Epithelial cell of esophagus (primary cell): ENCODE measurements at regions not wholly inside any gene's neighbourhood (a gene's known extent, or its start where the extent isn't known, plus 50 kb on each side); places are given as distances from the start of the nearest gene placed in this dataset.
"Not testable (repeated sequence)": the region's sequence is repeated elsewhere in the genome, so short reads cannot be mapped to it uniquely, and the experiment has no call there.

Source experiments
- DNase-seq: peaks from one replicate; pipeline ENCODE4 v3.0.0; 2010; ENCODE audit warnings: low read depth
- H3K4me3 ChIP-seq: 2 replicates; pipeline ENCODE4 v1.5.1; 2011; ENCODE audit warnings: mild to moderate bottlenecking, low read length, control low read depth
- TF ChIP-seq, protein P1 (sequence below): IDR thresholded peaks from 2 replicates; pipeline ENCODE4 v1.5.1; 2011; ENCODE audit warnings: low read depth, mild to moderate bottlenecking, low read length, control low read depth, inconsistent platforms; ENCODE audit not compliant: insufficient read depth; ENCODE audit errors: missing control alignments

DNA sequence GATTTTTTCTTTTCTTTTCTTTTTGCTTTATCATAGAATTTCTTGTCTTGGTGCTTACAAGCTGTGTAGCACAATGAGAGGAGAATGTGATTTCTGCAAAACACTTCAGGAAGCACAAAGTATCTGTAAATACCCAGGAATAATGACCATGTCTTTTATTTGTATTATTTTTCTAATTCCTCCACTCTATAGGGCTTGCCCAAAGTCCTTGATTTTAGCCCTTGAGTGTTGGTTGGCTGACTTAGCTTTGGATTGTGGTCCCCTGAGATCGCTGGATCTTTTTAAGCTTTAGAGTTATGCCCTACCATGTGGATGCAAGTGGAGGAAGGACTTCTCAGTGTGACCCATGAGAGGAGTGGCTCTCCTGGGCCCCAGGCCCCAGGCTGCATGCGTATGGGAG, 52.2 kb downstream of the HOXC4 start:
- H3K4me3 ChIP-seq, DNase-seq: not testable (repeated sequence)

DNA sequence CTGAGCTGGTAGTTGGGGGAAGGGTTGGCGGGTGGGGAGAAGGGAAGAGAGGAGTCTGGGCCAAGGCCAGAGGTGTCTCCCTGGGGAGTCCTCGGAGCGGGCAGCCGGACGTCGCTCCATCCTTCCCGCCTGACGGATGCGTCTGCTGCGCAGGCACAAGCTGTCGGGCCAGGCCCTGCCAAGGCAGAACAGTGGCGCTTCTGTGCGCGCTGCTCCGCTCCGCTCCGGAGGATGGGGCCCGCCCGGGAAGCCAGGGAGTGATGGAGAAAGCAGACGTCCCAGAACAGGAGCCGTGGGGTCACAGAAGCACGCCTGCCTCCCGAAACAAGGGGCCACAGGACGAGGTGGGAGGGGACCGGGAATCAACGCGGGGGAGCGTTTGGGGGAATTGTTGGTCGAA, 52.6 kb downstream of the HOXC4 start:
- H3K4me3 ChIP-seq, DNase-seq: not testable (repeated sequence)

DNA sequence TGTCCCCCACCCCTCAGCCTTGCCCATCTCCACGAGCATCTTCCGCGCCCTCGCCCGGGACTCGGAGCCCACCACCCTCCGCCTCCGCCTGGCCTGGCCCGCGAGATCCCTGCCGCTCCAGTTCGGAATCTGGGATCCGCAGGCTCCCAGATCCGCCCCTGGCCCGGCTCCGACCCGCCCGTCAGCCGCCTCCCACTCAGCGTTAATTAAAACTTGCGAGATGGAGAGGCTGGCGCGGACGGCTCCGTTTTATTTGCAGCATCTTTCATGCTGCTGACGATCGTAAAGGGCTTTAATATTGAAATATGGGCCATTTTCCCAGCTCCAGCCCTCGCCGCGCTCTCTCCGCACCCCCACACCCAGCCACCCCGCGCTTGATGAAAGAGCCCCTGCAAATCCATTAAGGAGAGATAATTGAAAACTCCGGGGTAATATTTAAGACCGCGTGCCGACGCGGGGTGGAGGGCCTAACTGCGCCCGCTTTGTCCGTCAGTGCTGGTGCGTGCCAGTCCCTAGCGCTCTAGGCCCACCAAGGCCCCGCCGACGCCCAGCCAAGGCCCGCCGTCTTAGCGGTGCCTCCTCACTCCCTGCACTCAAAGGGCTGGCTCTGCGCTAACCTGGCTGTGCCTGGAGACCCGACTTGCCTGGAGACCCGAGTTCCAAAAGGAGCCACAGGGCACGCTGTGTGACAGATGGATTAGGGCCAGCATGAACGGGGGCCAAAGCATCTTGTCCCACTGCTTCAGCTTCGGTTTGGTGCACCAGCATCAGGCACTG, 53.4 kb downstream of the HOXC4 start:
- not testable (repeated sequence) for H3K4me3 ChIP-seq

DNA sequence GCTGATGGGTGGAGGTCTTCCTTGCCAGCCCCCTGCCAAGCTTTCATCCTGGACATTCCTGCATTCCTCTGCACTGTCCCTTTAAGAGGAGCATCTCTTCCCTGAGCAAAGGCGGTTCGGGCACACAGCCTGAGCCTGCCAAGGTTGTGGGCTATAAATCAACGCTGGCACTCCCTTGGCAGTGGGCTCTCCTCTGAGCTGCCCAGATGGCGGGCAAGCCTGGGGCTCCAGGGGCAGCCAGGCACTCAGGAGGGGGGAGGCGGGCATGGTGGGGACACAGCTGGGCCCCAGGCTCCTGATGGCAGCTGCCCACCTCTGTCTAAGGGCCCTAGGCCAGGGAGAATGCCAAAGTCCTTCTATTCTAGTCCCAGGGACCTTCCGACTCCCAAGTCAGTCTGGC, 58.7 kb downstream of the HOXC4 start:
- H3K4me3 ChIP-seq, DNase-seq: not testable (repeated sequence)

More for the DNA sequence above, 53.4 kb downstream of the HOXC4 start:
- not testable (repeated sequence) for DNase-seq

DNA sequence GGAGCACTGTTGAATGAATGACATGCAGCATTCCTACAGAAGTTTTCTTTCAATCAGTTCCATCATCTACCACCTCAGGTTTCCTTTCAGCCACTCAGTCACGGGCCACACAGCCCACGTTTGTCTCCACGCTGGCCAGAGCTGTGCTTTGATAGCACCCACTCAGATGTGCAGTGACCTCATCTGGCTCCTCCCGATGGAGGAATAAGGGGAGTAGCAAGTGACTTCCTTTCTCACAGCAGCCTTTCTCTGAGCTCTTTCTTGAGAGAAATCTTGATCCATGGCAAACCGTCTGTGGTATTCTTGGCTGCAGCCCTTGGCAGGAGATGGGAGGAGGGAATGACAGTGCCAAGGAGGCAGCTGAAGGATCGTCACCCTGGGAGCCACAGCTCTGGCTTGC, 62.4 kb downstream of the HOXC4 start:
- not testable (repeated sequence) for DNase-seq, H3K4me3 ChIP-seq

DNA sequence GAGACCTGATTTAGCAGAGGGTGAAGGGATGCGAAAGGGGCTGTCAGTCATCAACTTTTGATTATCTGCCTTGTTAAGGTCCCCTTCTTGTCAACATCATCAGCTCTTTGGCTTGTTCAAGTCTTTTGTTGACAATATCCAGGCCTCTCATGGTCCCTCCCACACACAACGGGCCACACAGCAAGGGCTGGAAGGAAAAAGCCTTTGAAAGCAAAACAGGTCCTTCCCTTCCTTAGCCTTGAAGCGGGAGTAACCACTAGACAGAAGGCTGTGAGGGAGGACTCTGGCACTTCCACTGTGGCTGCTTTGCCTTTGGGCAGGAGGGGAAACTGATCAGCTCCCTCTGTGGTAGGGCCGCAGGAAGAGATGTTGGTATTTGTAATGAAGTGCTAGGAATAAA, 63.8 kb downstream of the HOXC4 start:
- H3K4me3 ChIP-seq, DNase-seq: not testable (repeated sequence)

DNA sequence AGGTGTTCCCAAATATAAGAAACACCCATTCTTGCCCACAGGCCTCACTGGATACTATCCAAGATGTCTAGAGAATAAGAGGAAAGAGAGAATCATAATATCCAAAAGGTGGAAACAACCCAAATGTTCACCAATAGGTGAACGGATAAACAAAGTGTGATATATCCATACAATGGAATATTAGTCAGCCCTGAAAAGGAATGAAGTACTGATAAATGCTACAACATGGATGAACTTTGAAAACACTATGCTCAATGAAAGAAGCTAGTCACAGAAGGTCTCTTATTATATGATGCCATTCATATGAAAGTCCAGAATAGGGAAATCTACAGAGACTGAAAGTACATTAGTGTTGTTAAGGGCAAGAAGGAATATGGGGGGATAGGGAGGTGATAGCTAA, 65.4 kb downstream of the HOXC4 start:
- not testable (repeated sequence) for DNase-seq, H3K4me3 ChIP-seq

DNA sequence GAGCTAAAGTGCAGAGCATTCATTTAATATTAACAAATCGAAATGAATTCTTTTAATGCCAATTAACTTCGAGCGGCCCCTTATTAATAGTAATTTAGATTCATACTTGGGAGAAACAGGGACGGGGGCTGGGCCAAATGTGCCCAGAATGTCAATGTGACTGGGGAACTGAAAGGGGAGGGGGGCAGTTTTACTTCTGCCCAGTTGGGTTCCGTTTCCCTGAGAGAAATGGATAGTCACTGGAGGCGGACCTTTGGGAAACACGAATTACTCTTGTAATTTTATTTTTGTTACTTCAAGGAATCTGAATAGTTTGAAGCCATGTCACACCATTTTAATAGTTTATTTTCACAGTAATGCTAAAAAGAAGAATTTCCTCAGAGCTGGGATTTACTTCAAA, 64.8 kb downstream of the SMUG1 start:
- DNase-seq, H3K4me3 ChIP-seq: not testable (repeated sequence)

DNA sequence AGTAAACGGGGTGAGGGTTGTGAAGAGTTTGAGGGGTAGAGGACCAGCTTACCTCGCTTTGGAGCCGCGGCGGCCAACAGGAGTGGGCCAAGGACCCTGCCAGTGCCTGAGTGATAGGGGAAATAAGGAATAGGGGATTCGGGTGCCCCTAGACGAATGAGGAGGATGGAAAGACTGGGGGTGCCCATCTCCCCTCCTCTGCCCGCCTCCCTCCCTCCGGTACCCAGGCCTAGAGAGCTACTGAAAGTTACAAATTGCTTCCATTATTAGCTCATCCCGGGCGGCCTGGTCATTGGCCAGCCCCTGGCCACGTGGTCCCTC, 63.1 kb downstream of the SMUG1 start:
- DNase-seq, H3K4me3 ChIP-seq: not testable (repeated sequence)

DNA sequence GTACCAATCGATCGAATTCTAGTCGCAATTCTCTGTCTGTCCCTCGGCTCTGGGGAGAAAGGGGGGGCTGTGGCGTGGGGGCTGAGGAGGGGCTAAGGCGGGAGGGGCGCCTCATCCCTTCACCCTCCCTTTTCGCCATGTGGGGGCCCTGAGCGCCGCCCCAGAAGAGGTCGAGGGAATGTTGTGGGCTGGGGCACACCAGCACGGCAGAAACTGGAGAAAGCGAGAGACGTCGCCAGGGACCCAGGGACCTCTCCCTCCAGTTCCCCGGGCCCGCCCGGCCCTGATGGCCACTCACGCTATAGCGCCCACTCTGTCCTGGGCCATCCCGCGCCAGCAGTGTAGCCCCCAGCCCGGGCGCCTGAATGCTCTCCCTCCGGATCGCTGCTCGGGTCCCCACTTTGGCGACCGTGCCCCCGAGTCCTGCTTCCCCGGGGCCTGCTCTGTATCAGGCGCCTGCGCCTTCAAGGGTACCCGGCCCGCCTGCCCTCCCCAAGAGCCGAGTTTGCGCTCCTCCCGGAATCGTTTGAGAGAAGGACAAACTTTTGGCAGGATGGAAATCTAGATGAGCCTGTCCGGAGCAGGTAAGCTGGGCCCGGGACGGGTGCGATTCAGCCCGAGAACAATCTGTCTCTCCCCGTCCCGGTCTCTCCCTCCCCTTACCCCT, 62.6 kb downstream of the SMUG1 start:
- TF ChIP-seq, protein P1, sequence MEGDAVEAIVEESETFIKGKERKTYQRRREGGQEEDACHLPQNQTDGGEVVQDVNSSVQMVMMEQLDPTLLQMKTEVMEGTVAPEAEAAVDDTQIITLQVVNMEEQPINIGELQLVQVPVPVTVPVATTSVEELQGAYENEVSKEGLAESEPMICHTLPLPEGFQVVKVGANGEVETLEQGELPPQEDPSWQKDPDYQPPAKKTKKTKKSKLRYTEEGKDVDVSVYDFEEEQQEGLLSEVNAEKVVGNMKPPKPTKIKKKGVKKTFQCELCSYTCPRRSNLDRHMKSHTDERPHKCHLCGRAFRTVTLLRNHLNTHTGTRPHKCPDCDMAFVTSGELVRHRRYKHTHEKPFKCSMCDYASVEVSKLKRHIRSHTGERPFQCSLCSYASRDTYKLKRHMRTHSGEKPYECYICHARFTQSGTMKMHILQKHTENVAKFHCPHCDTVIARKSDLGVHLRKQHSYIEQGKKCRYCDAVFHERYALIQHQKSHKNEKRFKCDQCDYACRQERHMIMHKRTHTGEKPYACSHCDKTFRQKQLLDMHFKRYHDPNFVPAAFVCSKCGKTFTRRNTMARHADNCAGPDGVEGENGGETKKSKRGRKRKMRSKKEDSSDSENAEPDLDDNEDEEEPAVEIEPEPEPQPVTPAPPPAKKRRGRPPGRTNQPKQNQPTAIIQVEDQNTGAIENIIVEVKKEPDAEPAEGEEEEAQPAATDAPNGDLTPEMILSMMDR: no peak
- peak overlapping the region; percentile 11 for H3K4me3 ChIP-seq
- no peak for DNase-seq

DNA sequence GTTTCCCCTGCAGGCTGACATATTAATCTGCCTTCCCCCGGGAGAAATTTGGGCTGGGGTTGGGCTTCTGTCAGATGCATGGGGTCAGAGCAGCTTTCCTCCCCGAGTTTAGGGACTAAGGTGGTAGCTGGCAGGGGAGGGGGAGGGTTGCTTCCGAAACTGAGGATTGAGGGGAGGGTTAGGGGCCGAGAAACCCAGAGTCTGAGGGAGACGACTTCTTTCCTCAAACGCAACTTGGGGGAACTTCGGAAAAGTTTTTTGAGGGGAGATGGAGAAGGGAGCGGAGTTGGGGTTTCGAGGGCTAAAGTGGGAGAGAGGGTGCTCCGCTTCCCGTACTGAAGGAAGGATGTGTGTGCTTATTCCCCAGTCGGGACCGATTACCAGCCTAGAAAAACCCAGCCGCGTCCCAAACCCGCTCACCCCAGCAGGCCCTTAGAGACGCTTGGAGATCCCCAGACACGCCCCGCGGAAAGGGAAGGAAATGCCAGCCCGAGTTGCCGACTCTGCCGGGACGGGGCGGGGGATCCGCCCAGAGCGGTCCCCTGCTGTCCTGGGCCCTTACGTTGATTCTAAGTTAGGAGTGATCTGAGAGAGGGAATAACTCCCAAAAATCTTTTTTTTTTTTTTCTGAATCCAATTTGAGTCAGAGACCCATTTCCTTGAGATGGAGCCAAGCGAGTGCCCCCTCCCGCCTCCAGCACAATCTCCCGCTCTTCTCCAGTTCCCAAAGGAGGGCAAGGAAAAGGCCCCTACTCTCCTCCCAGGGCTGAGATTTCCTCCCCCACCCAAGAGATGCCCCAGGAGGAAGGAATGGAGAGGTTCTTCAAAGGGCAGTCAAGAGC, 61.9 kb downstream of the SMUG1 start:
- H3K4me3 ChIP-seq: no peak overlapping the region
- no peak for DNase-seq

More for the DNA sequence above, 61.9 kb downstream of the SMUG1 start:
- TF ChIP-seq, protein P1: no peak
